Natural killer cell treated with Interleukin-12 subunit alpha and Interleukin-12 subunit beta and Interleukin-15 and Interleukin-18, amount 100 ng/mL, for 72 hours (primary cell): ENCODE measurements at regions not wholly inside any gene's neighbourhood (a gene's known extent, or its start where the extent isn't known, plus 50 kb on each side); places are given as distances from the start of the nearest gene placed in this dataset.
A peak's percentile ranks its signal among the peaks of the same experiment; 100 is the strongest.

Experiments used
- ATAC-seq, 2 donors: fragments of 150-1000 bp; cut with Tn5 transposase in 1 of 2; sonication (Bioruptor Pico), chemical (Tn5 transposase) in 1 of 2; 2 replicates each; pipeline ENCODE4 v1.10.0; 2021
- DNase-seq: peaks from one replicate; pipeline ENCODE4 v3.0.0; 2022; ENCODE audit warnings: low spot score
- H3K27ac Mint-ChIP-seq, 2 donors: 1 replicate in 1 of 2; 2 replicates in 1 of 2; pipeline ENCODE4 v1.8.0; 2022; ENCODE audit warnings: mixed read lengths in 2 of 2, mild to moderate bottlenecking in 1 of 2, moderate library complexity in 1 of 2
- H3K27me3 Mint-ChIP-seq, 2 donors: 1 replicate in 1 of 2; 2 replicates in 1 of 2; pipeline ENCODE4 v1.8.0; 2022; ENCODE audit warnings: mixed read lengths in 2 of 2
- H3K36me3 Mint-ChIP-seq: one replicate; pipeline ENCODE4 v1.8.0; 2022; ENCODE audit warnings: mixed read lengths
- H3K4me1 Mint-ChIP-seq, 2 donors: 1 replicate in 1 of 2; 2 replicates in 1 of 2; pipeline ENCODE4 v1.8.0; 2022; ENCODE audit warnings: low read depth in 2 of 2, mixed read lengths in 2 of 2, mild to moderate bottlenecking in 1 of 2
- H3K4me3 Mint-ChIP-seq: one replicate; pipeline ENCODE4 v1.8.0; 2022; ENCODE audit warnings: mixed read lengths
- H3K9me3 Mint-ChIP-seq: 2 replicates; pipeline ENCODE4 v1.8.0; 2022; ENCODE audit warnings: mixed read lengths

DNA sequence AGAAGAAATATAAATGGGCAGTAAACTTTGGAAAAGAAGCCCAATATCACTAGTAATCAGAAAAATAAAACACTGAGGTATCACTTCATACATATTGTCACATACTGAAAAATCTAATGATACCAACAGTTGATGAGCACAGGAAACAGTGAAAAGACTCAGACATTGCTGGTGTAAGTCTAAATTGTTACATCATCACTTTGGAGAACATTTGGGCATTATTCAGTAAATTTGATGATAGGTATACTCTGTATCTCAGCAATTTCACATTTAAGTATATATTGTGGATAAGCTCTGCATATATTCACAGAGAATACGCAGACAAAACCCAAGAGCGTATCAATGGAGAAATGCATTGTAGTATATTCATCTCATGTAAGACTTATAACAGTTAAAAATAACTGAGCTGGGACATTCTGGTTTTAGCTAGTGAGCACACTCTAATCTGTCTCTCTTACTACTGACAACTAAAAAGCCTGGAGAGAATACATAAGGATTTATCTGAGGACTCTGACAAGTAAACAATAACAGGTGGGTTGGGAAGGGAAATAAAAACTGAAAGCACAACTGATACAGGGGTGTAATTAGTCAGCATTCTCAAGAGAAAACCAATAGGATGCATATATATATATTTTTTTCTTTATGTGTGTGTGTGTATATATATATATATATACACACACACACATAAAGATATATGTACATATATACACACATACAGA lies 212.7 kb upstream of the JUN start:
- Mint-ChIP-seq H3K4me3 (no peak overlapping the region), H3K4me1 (peaks cover 20 to 28% of the 10 kb centered on the region in 2 donors), H3K27ac (peak overlapping the region; percentile 16 to 66), H3K36me3 (no peaks in the 10 kb centered on the region), H3K27me3 (peaks cover 0 to 6% of the 10 kb centered on the region in 2 donors), H3K9me3 (no peaks in the 10 kb centered on the region)
- DNase-seq (no peak), ATAC-seq (no peak)

- no peaks in the 10 kb centered on the region for H3K36me3 Mint-ChIP-seq
- peak overlapping the region in 1 of 2 donors; percentile 66 for H3K27ac Mint-ChIP-seq
- DNase-seq (no peak), ATAC-seq (no peak)
- H3K4me3 Mint-ChIP-seq = no peak overlapping the region
- peaks cover 20 to 26% of the 10 kb centered on the region in 2 donors for H3K4me1 Mint-ChIP-seq
- H3K9me3 Mint-ChIP-seq = no peaks in the 10 kb centered on the region
- H3K27me3 Mint-ChIP-seq = peaks cover 0 to 5% of the 10 kb centered on the region in 2 donors
These were observed 213.2 kb upstream of the JUN start for GRCh38 chr1:58997060-58997411.

GRCh38 chr1:58997637-58998036 lies 213.8 kb upstream of the JUN start:
- Mint-ChIP-seq H3K27ac (peak overlapping the region in 1 of 2 donors; percentile 66), H3K36me3 (no peaks in the 10 kb centered on the region), H3K9me3 (no peaks in the 10 kb centered on the region), H3K4me1 (peaks cover 20 to 26% of the 10 kb centered on the region in 2 donors), H3K4me3 (no peak overlapping the region), H3K27me3 (peaks cover 0 to 5% of the 10 kb centered on the region in 2 donors)
- no peak for ATAC-seq
- DNase-seq = no peak

GRCh38 chr1:58999676-59000075 lies 215.8 kb upstream of the JUN start:
- no peaks in the 10 kb centered on the region for H3K36me3 Mint-ChIP-seq

GRCh38 chr1:59004755-59005154 lies 220.9 kb upstream of the JUN start:
- Mint-ChIP-seq H3K36me3 (no peaks in the 10 kb centered on the region), H3K4me3 (peak overlapping the region; percentile 8), H3K27me3 (no peaks in the 10 kb centered on the region), H3K27ac (peak overlapping the region; percentile 28 to 29), H3K9me3 (peaks cover 4% of the 10 kb centered on the region), H3K4me1 (peaks cover 34 to 46% of the 10 kb centered on the region in 2 donors)
- DNase-seq (no peak), ATAC-seq (no peak)

More at GRCh38 chr1:58999676-59000075, 215.8 kb upstream of the JUN start:
- no peak for DNase-seq
- Mint-ChIP-seq H3K4me1 (peaks cover 21 to 32% of the 10 kb centered on the region in 2 donors), H3K27me3 (no peaks in the 10 kb centered on the region), H3K4me3 (no peak overlapping the region), H3K27ac (peak overlapping the region in 1 of 2 donors; percentile 36), H3K9me3 (peaks cover 2% of the 10 kb centered on the region)
- no peak for ATAC-seq

DNA sequence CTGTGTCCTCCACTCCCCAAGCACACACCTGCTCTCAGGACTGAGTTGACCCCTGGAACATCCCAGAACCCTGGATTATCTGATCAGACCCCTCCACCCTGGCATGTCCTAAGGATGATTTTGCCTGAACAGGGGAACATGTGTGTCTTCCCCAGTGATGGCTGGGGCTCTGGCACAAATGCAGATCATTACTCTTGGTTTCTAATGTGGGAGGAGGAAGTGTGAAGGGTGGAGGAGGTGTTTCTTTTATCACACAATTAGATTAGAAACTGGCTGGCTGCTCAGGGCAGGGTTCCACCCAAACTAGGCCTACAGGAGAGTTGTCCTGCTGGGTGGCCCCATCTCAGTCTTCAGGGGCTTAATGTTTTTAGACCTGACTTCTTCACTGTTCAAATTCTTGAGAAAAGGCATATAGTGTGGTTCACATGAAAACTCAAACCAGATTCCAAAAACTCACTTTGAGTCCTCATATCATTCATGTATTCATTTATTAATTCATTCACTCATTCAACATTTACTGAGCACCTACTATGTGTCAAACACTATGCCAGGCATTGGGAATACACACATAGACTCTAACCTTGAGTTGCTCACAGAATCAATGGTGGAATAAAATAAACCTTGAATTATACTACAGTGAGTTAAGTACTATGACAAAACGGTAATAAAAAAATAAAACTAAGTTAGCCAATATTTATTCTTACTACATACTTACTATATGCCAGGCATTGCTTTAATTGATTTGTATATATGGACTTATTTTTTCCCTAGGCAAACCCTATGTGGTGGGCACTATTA lies 221.8 kb upstream of the JUN start:
- peaks cover 4% of the 10 kb centered on the region for H3K9me3 Mint-ChIP-seq
- no peaks in the 10 kb centered on the region for H3K27me3 Mint-ChIP-seq
- peak overlapping the region; percentile 28 to 29 for H3K27ac Mint-ChIP-seq
- peaks cover 32 to 42% of the 10 kb centered on the region in 2 donors for H3K4me1 Mint-ChIP-seq
- no peak for DNase-seq
- H3K4me3 Mint-ChIP-seq = peak overlapping the region; percentile 64
- peak; percentile 44 to 55 for ATAC-seq
- H3K36me3 Mint-ChIP-seq = no peaks in the 10 kb centered on the region

DNA sequence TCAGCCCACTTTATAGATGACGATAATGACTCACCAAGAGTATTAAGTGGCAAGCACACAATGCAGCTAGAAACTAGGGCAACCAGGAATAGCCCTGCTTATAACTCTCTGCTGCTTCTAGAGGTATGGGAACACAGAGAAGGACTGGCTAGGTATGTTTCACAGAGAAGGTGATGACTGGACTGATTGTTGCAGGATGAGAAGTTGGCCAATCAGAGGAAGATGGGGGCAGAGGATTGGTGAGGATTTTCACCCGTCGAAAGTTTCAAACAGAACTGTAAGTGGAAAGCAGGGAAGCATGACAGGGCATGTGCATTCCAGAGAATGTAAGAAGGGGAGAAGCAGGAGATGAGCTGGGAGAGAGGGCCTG lies 222.4 kb upstream of the JUN start:
- H3K4me3 Mint-ChIP-seq = peak overlapping the region; percentile 64
- no peaks in the 10 kb centered on the region for H3K27me3 Mint-ChIP-seq
- DNase-seq = no peak

GRCh38 chr1:59006932-59007331 lies 223.1 kb upstream of the JUN start:
- Mint-ChIP-seq H3K4me3 (peak overlapping the region; percentile 70), H3K4me1 (peaks cover 32 to 42% of the 10 kb centered on the region in 2 donors), H3K9me3 (peaks cover 4% of the 10 kb centered on the region), H3K27ac (peak overlapping the region; percentile 22 to 23), H3K27me3 (no peaks in the 10 kb centered on the region), H3K36me3 (no peaks in the 10 kb centered on the region)
- DNase-seq (no peak), ATAC-seq (peak in 1 of 2 donors; percentile 61)

More for the DNA sequence above, 222.4 kb upstream of the JUN start:
- Mint-ChIP-seq H3K9me3 (peaks cover 4% of the 10 kb centered on the region), H3K36me3 (no peaks in the 10 kb centered on the region), H3K27ac (peak overlapping the region; percentile 28 to 29), H3K4me1 (peaks cover 32 to 42% of the 10 kb centered on the region in 2 donors)
- no peak for ATAC-seq

- no peak for DNase-seq
- H3K27ac Mint-ChIP-seq = peak overlapping the region; percentile 22 to 23
- ATAC-seq = no peak
- peak overlapping the region; percentile 70 for H3K4me3 Mint-ChIP-seq
- H3K4me1 Mint-ChIP-seq = peaks cover 32 to 42% of the 10 kb centered on the region in 2 donors
- no peaks in the 10 kb centered on the region for H3K36me3 Mint-ChIP-seq
- H3K27me3 Mint-ChIP-seq = no peaks in the 10 kb centered on the region
- H3K9me3 Mint-ChIP-seq = peaks cover 4% of the 10 kb centered on the region
These were observed 223.6 kb upstream of the JUN start for GRCh38 chr1:59007429-59007819.

- Mint-ChIP-seq H3K27ac (peak overlapping the region in 1 of 2 donors; percentile 30), H3K4me1 (peaks cover 32 to 42% of the 10 kb centered on the region in 2 donors), H3K36me3 (no peaks in the 10 kb centered on the region), H3K27me3 (no peaks in the 10 kb centered on the region), H3K4me3 (peak overlapping the region; percentile 70), H3K9me3 (peaks cover 4% of the 10 kb centered on the region)
- no peak for ATAC-seq
- DNase-seq = no peak
These were observed 224.2 kb upstream of the JUN start for GRCh38 chr1:59007820-59008598.

DNA sequence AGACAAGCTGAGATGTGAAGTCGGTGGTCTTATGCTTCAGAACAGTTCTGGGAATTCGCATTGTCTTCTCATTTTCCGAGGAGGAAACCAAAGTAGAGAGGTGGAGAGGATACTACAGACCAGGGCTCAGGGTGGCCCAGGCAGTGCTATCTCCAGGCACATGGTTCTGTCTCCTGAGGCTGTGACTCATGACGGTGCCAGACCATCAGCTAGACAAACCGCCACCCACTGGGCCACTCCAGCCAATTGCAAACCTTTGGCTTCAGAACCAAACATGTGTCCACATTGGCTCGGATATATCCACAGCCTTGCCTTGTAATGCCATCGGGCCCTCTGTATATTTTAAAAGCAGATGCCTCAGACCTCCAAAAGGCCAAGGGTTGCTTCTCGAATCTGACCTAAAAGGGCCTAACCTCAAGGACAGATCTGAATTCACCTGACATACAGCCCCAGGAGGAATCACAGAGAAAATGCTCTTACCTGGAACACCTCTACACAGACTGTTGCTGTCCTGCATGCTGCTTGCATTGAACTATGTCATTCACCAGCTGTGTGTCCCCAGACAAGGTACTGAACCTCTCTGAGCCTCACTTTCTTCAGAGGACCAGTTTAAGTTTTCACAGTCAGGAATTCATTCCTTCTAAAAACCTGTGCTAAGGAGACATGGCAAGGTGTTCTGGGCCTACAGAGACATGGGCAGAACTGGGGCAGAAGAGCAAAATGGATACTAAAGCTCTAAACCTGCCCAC lies 224.9 kb upstream of the JUN start:
- Mint-ChIP-seq H3K4me1 (peaks cover 32 to 42% of the 10 kb centered on the region in 2 donors), H3K36me3 (no peaks in the 10 kb centered on the region), H3K27ac (peak overlapping the region in 1 of 2 donors; percentile 30), H3K9me3 (peaks cover 4% of the 10 kb centered on the region), H3K4me3 (peak overlapping the region; percentile 26), H3K27me3 (no peaks in the 10 kb centered on the region)
- ATAC-seq (no peak), DNase-seq (no peak)

DNA sequence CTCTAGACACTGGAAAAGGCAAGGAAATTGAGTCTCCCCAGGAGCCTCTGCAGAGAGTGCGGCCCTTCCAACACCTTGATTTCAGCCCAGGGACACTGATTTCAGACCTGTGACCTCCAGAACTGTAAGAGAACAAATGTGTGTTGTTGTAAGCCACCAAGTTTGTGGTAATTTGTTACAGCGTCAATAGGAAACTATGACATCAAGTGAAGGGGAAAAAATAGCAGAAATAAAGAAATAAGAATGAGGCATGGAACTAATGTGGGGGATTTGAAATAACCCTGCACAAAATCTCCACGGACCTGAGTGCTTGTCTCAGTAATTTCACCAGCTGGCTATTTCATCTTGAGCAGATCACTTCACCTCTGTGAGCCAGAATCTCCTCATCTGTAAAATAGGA lies 227.8 kb upstream of the JUN start:
- no peak overlapping the region for H3K27ac Mint-ChIP-seq
- H3K4me3 Mint-ChIP-seq = no peak overlapping the region
- peaks cover 19 to 23% of the 10 kb centered on the region in 2 donors for H3K4me1 Mint-ChIP-seq
- no peaks in the 10 kb centered on the region for H3K36me3 Mint-ChIP-seq
- DNase-seq (no peak), ATAC-seq (no peak)
- no peaks in the 10 kb centered on the region for H3K9me3 Mint-ChIP-seq
- H3K27me3 Mint-ChIP-seq = peaks cover 0 to 14% of the 10 kb centered on the region in 2 donors

- H3K27ac Mint-ChIP-seq = no peak overlapping the region
- H3K36me3 Mint-ChIP-seq = no peaks in the 10 kb centered on the region
- H3K9me3 Mint-ChIP-seq = no peaks in the 10 kb centered on the region
- no peak overlapping the region for H3K4me3 Mint-ChIP-seq
- H3K4me1 Mint-ChIP-seq = peaks cover 13 to 16% of the 10 kb centered on the region in 2 donors
- DNase-seq (no peak), ATAC-seq (no peak)
- H3K27me3 Mint-ChIP-seq = peaks cover 0 to 14% of the 10 kb centered on the region in 2 donors
These were observed 228.5 kb upstream of the JUN start for GRCh38 chr1:59012378-59012777.
